Adrenal gland (tissue), 5 donors: ENCODE measurements at regions not wholly inside any gene's neighbourhood (a gene's known extent, or its start where the extent isn't known, plus 50 kb on each side); places are given as distances from the start of the nearest gene placed in this dataset.

Source experiments
- POLR2A ChIP-seq, 2 donors: fragments of 450-650 bp; IDR thresholded peaks; one replicate each; pipeline ENCODE4 v1.6.1; 2017; ENCODE audit warnings: antibody characterized with exemption in 2 of 2, mild to moderate bottlenecking in 2 of 2, moderate library complexity in 1 of 2
- TF ChIP-seq, protein P1 (sequence below), 6 experiments: fragments of 450-650 bp in 4 of 6; fragments of 200-600 bp in 2 of 6; sonication (generic) in 1 of 6; IDR thresholded peaks; 1 replicate in 5 of 6; 2 replicates in 1 of 6; pipeline versions ENCODE4 v1.5.1 to v1.8.0; 2016 to 2021; ENCODE audit warnings: antibody characterized with exemption in 6 of 6, mild to moderate bottlenecking in 2 of 6, moderate library complexity in 1 of 6
- donor health status: DM: no; HTN: no; CAD: no.

DNA sequence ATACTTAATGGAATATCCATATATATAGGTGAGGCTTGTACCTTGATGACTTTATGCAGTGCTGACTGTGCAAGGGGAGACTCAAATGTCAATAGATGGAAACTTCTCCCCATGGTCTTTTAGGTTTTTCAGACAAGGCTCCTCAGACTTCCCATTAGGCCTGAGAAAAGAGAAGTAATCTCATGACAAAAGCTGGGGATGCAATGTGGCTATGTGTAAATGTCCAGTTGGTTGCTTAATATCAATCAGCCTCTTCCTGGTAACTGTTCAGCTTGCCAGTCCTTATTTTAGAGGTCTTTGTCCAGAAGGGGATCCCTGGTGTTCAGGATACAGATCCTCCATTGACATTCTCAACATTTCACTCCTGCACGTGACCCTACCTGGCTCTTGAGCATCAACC, 621.1 kb upstream of the CDH18 start:
- TF ChIP-seq POLR2A (IDR thresholded peaks at IDR 0.05), result no peak
- TF ChIP-seq, protein P1, sequence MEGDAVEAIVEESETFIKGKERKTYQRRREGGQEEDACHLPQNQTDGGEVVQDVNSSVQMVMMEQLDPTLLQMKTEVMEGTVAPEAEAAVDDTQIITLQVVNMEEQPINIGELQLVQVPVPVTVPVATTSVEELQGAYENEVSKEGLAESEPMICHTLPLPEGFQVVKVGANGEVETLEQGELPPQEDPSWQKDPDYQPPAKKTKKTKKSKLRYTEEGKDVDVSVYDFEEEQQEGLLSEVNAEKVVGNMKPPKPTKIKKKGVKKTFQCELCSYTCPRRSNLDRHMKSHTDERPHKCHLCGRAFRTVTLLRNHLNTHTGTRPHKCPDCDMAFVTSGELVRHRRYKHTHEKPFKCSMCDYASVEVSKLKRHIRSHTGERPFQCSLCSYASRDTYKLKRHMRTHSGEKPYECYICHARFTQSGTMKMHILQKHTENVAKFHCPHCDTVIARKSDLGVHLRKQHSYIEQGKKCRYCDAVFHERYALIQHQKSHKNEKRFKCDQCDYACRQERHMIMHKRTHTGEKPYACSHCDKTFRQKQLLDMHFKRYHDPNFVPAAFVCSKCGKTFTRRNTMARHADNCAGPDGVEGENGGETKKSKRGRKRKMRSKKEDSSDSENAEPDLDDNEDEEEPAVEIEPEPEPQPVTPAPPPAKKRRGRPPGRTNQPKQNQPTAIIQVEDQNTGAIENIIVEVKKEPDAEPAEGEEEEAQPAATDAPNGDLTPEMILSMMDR (IDR thresholded peaks at IDR 0.05), result no peak
